H1 (cell line): ENCODE measurements at regions not wholly inside any gene's neighbourhood (a gene's known extent, or its start where the extent isn't known, plus 50 kb on each side); places are given as distances from the start of the nearest gene placed in this dataset.
A peak's percentile ranks its signal among the peaks of the same experiment; 100 is the strongest.

ENCODE experiments used
- CTCF ChIA-PET: fragments of 300-600 bp; sonication (Branson Sonifier 250); formaldehyde crosslinking; loops from one replicate; lab custom pipeline; 2021; ENCODE audit not compliant: partially characterized antibody; lab: Charles Lee
- POLR2A ChIA-PET: fragments of 300-600 bp; sonication (Branson Sonifier 250); formaldehyde crosslinking; loops from one replicate; lab custom pipeline; 2021; ENCODE audit warnings: inconsistent platforms; ENCODE audit not compliant: partially characterized antibody; lab: Charles Lee
- DNase-seq, 2 experiments: peaks; one replicate each; pipeline versions ENCODE4 v3.0.0 to v3.0.0-alpha.2; 2010 to 2022; ENCODE audit warnings: low spot score in 2 of 2, low read depth in 1 of 2, mixed read lengths in 1 of 2
- FAIRE-seq: peaks from 2 replicates; lab custom pipeline; 2011; peaks lifted over from hg19 to GRCh38; lab: Jason Lieb, UNC
- H2AFZ ChIP-seq: 2 replicates; pipeline ENCODE4 v1.8.1; 2012; ENCODE audit warnings: low read length, inconsistent platforms
- H2AK5ac ChIP-seq: 2 replicates; pipeline ENCODE4 v1.6.1; 2013; ENCODE audit warnings: low read depth, low read length
- H2BK120ac ChIP-seq: replicated peaks from 2 replicates; pipeline ENCODE3; 2013; ENCODE audit warnings: low read depth, low read length, inconsistent platforms
- H2BK12ac ChIP-seq: 2 replicates; pipeline ENCODE4 v1.6.1; 2013; ENCODE audit warnings: low read depth, low read length
- H2BK15ac ChIP-seq: 2 replicates; pipeline ENCODE4 v1.6.1; 2013; ENCODE audit warnings: low read length
- H2BK20ac ChIP-seq: 2 replicates; pipeline ENCODE4 v1.6.1; 2013; ENCODE audit warnings: low read length
- H2BK5ac ChIP-seq: 2 replicates; pipeline ENCODE4 v1.6.1; 2013; ENCODE audit warnings: low read depth, low read length
- H3K14ac ChIP-seq: 2 replicates; pipeline ENCODE4 v1.6.1; 2013; ENCODE audit warnings: inconsistent platforms; ENCODE audit not compliant: insufficient read length
- H3K18ac ChIP-seq: 2 replicates; pipeline ENCODE4 v1.6.1; 2013; ENCODE audit warnings: low read length; ENCODE audit errors: extremely low read depth
- H3K23ac ChIP-seq: 2 replicates; pipeline ENCODE4 v1.6.1; 2013; ENCODE audit warnings: inconsistent platforms; ENCODE audit not compliant: insufficient read length
- H3K23me2 ChIP-seq: 2 replicates; pipeline ENCODE4 v1.6.1; 2013; ENCODE audit warnings: low read depth, low read length
- H3K27ac ChIP-seq: 2 replicates; pipeline ENCODE4 v1.6.1; 2011; ENCODE audit warnings: low read depth, low read length, inconsistent platforms
- H3K27me3 ChIP-seq, 4 experiments: replicated peaks in 1 of 4; 1 replicate in 1 of 4; 2 replicates in 3 of 4; pipeline versions ENCODE4 v1.6.1 to v1.8.1; 2011 to 2013; ENCODE audit warnings: low read length in 3 of 4, mild to moderate bottlenecking in 3 of 4, inconsistent platforms in 2 of 4, mixed read lengths in 2 of 4, moderate library complexity in 1 of 4; ENCODE audit not compliant: control insufficient read depth in 3 of 4, insufficient read depth in 3 of 4; ENCODE audit errors: extremely low read depth in 1 of 4
- H3K36me3 ChIP-seq, 4 experiments: 2 replicates each; pipeline versions ENCODE4 v1.6.1 to v1.8.1; 2011 to 2013; ENCODE audit warnings: mild to moderate bottlenecking in 4 of 4, low read length in 3 of 4, moderate library complexity in 2 of 4, control low read depth in 1 of 4, inconsistent platforms in 1 of 4; ENCODE audit not compliant: insufficient read depth in 4 of 4, control insufficient read depth in 2 of 4
- H3K4ac ChIP-seq: replicated peaks from 2 replicates; pipeline ENCODE3; 2013; ENCODE audit warnings: low read length, low read depth, mixed read lengths, inconsistent platforms; ENCODE audit not compliant: insufficient read length
- H3K4me1 ChIP-seq, 4 experiments: replicated peaks in 1 of 4; 1 replicate in 1 of 4; 2 replicates in 3 of 4; pipeline versions ENCODE4 v1.6.1 to v1.8.1; 2011 to 2013; ENCODE audit warnings: low read length in 3 of 4, inconsistent platforms in 2 of 4, mixed read lengths in 1 of 4; ENCODE audit not compliant: insufficient read depth in 4 of 4, control insufficient read depth in 3 of 4
- H3K4me2 ChIP-seq, 2 experiments: 2 replicates each; pipeline versions ENCODE4 v1.6.1 to v1.8.1; 2011 to 2013; ENCODE audit warnings: low read depth in 2 of 2, low read length in 2 of 2, control low read depth in 1 of 2, inconsistent platforms in 1 of 2, mild to moderate bottlenecking in 1 of 2; ENCODE audit not compliant: insufficient read depth in 1 of 2
- H3K4me3 ChIP-seq, 4 experiments: fragments of 200-600, 300-600 bp in 1 of 4; sonication (generic), shearing (Covaris generic), sonication (Bioruptor Twin) in 1 of 4; 2 replicates each; pipeline versions ENCODE4 v1.5.1 to v1.8.1; 2011 to 2016; ENCODE audit warnings: low read length in 4 of 4, low read depth in 3 of 4, control low read depth in 2 of 4, inconsistent platforms in 2 of 4, mild to moderate bottlenecking in 2 of 4, mixed read lengths in 1 of 4, moderate library complexity in 1 of 4; ENCODE audit not compliant: insufficient read depth in 2 of 4; ENCODE audit errors: extremely low read depth in 1 of 4
- H3K56ac ChIP-seq: replicated peaks from 2 replicates; pipeline ENCODE3; 2013; ENCODE audit warnings: low read depth, mild to moderate bottlenecking, mixed read lengths, low read length, inconsistent platforms; ENCODE audit not compliant: insufficient read length
- H3K79me1 ChIP-seq: 2 replicates; pipeline ENCODE4 v1.6.1; 2013; ENCODE audit warnings: low read depth, low read length, control low read depth
- H3K79me2 ChIP-seq, 2 experiments: 2 replicates each; pipeline versions ENCODE4 v1.6.1 to v1.8.1; 2012 to 2013; ENCODE audit warnings: low read length in 2 of 2, mild to moderate bottlenecking in 2 of 2, inconsistent platforms in 1 of 2; ENCODE audit not compliant: insufficient read depth in 2 of 2, control insufficient read depth in 1 of 2
- H3K9ac ChIP-seq, 4 experiments: replicated peaks in 1 of 4; 1 replicate in 1 of 4; 2 replicates in 3 of 4; pipeline versions ENCODE4 v1.6.1 to v1.8.1; 2011 to 2013; ENCODE audit warnings: low read depth in 3 of 4, low read length in 3 of 4, control low read depth in 2 of 4, mild to moderate bottlenecking in 2 of 4, moderate library complexity in 2 of 4, inconsistent platforms in 1 of 4; ENCODE audit errors: extremely low read depth in 1 of 4
- H3K9me3 ChIP-seq, 2 experiments: 2 replicates each; pipeline versions ENCODE4 v1.6.1 to v1.8.1; 2012 to 2013; ENCODE audit warnings: mild to moderate bottlenecking in 2 of 2, moderate library complexity in 2 of 2, control low read depth in 1 of 2, inconsistent platforms in 1 of 2, low read depth in 1 of 2, low read length in 1 of 2, mixed read lengths in 1 of 2; ENCODE audit not compliant: insufficient read depth in 2 of 2
- H4K20me1 ChIP-seq, 2 experiments: replicated peaks in 1 of 2; 2 replicates each; pipeline versions ENCODE3 to v1.8.1; 2011 to 2013; ENCODE audit warnings: inconsistent platforms in 2 of 2, low read length in 2 of 2, mild to moderate bottlenecking in 1 of 2; ENCODE audit not compliant: insufficient read depth in 2 of 2, control insufficient read depth in 1 of 2
- H4K5ac ChIP-seq: 2 replicates; pipeline ENCODE4 v1.6.1; 2013; ENCODE audit warnings: low read length, low read depth, mixed read lengths, inconsistent platforms; ENCODE audit not compliant: insufficient read length
- H4K8ac ChIP-seq: 2 replicates; pipeline ENCODE4 v1.8.0; 2013; ENCODE audit warnings: mild to moderate bottlenecking, moderate library complexity, low read length, inconsistent platforms; ENCODE audit not compliant: insufficient read depth; ENCODE audit errors: extremely low read depth
- H4K91ac ChIP-seq: replicated peaks from 2 replicates; pipeline ENCODE3; 2013; ENCODE audit warnings: low read length, mixed read lengths, inconsistent platforms; ENCODE audit not compliant: insufficient read length
- ATF2 ChIP-seq: IDR thresholded peaks from 2 replicates; pipeline ENCODE4 v1.6.1; 2012; ENCODE audit warnings: low read length, inconsistent platforms
- BACH1 ChIP-seq: IDR thresholded peaks from 2 replicates; pipeline ENCODE4 v1.6.1; 2012; ENCODE audit warnings: low read length, improper control_type of control experiment
- CEBPB ChIP-seq: IDR thresholded peaks from 2 replicates; pipeline ENCODE4 v1.6.1; 2012; ENCODE audit warnings: low read depth, low read length
- CTBP2 ChIP-seq: IDR thresholded peaks from 2 replicates; pipeline ENCODE4 v1.7.0; 2011; ENCODE audit warnings: borderline replicate concordance, mild to moderate bottlenecking, moderate library complexity, mixed read lengths, low read length; ENCODE audit not compliant: insufficient read depth, insufficient read length
- E2F6 ChIP-seq: IDR thresholded peaks from 2 replicates; pipeline ENCODE4 v1.6.1; 2012; ENCODE audit warnings: inconsistent platforms
- NRF1 ChIP-seq: IDR thresholded peaks from 2 replicates; pipeline ENCODE4 v1.6.1; 2011; ENCODE audit warnings: mild to moderate bottlenecking, low read depth, low read length, improper control_type of control experiment
- SAP30 ChIP-seq: fragments of 300-600 bp; sonication (generic); IDR thresholded peaks from 2 replicates; pipeline ENCODE4 v1.7.1; 2012; ENCODE audit warnings: low read length, moderate library complexity, mild to moderate bottlenecking, inconsistent platforms; ENCODE audit not compliant: insufficient read depth, insufficient replicate concordance
- SP4 ChIP-seq: IDR thresholded peaks from 2 replicates; pipeline ENCODE4 v1.6.1; 2012; ENCODE audit warnings: low read length, inconsistent platforms
- TAF1 ChIP-seq: IDR thresholded peaks from 2 replicates; pipeline ENCODE4 v1.6.1; 2011; ENCODE audit warnings: mild to moderate bottlenecking, low read depth, low read length
- WGBS, 2 experiments: shearing (Covaris generic) in 1 of 2; methylation state at CpG; one replicate each; pipeline versions ENCODE4 v1.1.6 to v1.1.7; 2013 to 2015; ENCODE audit warnings: low lambda C conversion rate in 2 of 2, mixed read lengths in 2 of 2, inconsistent platforms in 1 of 2, low coverage in 1 of 2, missing lambda C conversion rate in 1 of 2; ENCODE audit not compliant: insufficient replicate concordance in 2 of 2, insufficient coverage in 1 of 2, insufficient read length in 1 of 2; ENCODE audit errors: extremely low coverage in 1 of 2, missing lambda C conversion rate in 1 of 2; 5-methylcytosine and 5-hydroxymethylcytosine counted together

DNA sequence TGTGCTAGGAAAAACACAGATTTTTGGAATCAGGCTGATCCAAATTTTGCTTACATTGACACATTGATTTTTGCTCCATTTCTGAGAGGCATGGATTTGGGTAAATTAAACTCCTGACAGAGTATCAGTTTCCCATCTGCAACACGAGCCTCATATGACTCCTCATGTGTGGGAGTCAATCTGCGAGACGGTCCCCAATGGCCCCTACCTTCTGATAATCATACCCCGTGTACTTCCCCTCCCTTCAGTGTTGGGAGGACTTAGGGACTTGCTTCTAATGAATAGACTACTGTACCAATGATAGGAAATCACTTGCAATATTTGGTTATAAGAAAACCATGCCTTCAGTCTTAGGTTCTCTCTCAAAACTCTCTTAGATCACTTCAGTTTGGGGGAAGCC, 302.7 kb downstream of the ETS1 start:
- H2BK15ac ChIP-seq, result no peak overlapping the region
- no peak overlapping the region for H4K91ac ChIP-seq
- H2BK120ac ChIP-seq, result no peak overlapping the region
- no peak overlapping the region for H3K4me2 ChIP-seq
- no peak overlapping the region for H2BK5ac ChIP-seq
- no peak for DNase-seq
- H3K36me3 ChIP-seq, result no peaks in the 10 kb centered on the region
- no peak overlapping the region for H4K8ac ChIP-seq
- POLR2A ChIA-PET, result interaction anchor here (0.6 kb wide), 1 partner anchor 220 kb away, joined by 3 read pairs; no protein-coding TSS in a partner anchor
- H2AFZ ChIP-seq, result no peak overlapping the region
- no peak overlapping the region for H3K27ac ChIP-seq
- no peak overlapping the region for H3K4me3 ChIP-seq
- no peaks in the 10 kb centered on the region for H3K9me3 ChIP-seq
- no peak overlapping the region for H3K4ac ChIP-seq
- H4K20me1 ChIP-seq, result no peaks in the 10 kb centered on the region
- H3K23ac ChIP-seq, result no peak overlapping the region
- no peak overlapping the region for H2AK5ac ChIP-seq
- H3K9ac ChIP-seq, result no peak overlapping the region
- H3K27me3 ChIP-seq, result no peaks in the 10 kb centered on the region
- 87% methylated on average over 4 of the region's 4 CpGs; no CpG with 5 or more reads in 1 of the 2 experiments for WGBS, 2 experiments
- FAIRE-seq, result peak; percentile 39
- H3K23me2 ChIP-seq, result no peaks in the 10 kb centered on the region
- H3K79me2 ChIP-seq, result no peaks in the 10 kb centered on the region
- no peak overlapping the region for H2BK20ac ChIP-seq
- H3K18ac ChIP-seq, result no peak overlapping the region
- no peak overlapping the region for H2BK12ac ChIP-seq
- no peaks in the 10 kb centered on the region for H3K4me1 ChIP-seq
- H4K5ac ChIP-seq, result no peak overlapping the region
- H3K14ac ChIP-seq, result no peak overlapping the region
- H3K56ac ChIP-seq, result no peak overlapping the region
- H3K79me1 ChIP-seq, result no peaks in the 10 kb centered on the region
- CTCF ChIA-PET, result interaction anchor here (0.6 to 12.9 kb wide), 10 partner anchors 18 to 564 kb away, joined by 3 to 133 read pairs (median 3); no protein-coding TSS in a partner anchor
- TF ChIP-seq NRF1 (no peak), TAF1 (no peak), CEBPB (no peak), ATF2 (no peak), SP4 (no peak), SAP30 (no peak), CTBP2 (no peak), E2F6 (no peak), BACH1 (no peak)
